Sigmoid colon (tissue), 6 donors: ENCODE measurements at regions not wholly inside any gene's neighbourhood (a gene's known extent, or its start where the extent isn't known, plus 50 kb on each side); places are given as distances from the start of the nearest gene placed in this dataset.
"Not testable (repeated sequence)": the region's sequence is repeated elsewhere in the genome, so short reads cannot be mapped to it uniquely, and the experiment has no call there.

ENCODE experiments used
- DNase-seq: peaks from one replicate; pipeline ENCODE4 v3.0.0-alpha.2; 2019
- H3K27ac ChIP-seq, 4 donors: fragments of 200-600 bp; sonication (generic); one replicate each; pipeline ENCODE4 v1.5.1; 2016 to 2019; ENCODE audit warnings: mild to moderate bottlenecking in 1 of 4
- H3K27me3 ChIP-seq, 3 donors: fragments of 200-600 bp; sonication (generic); one replicate each; pipeline ENCODE4 v1.5.1; 2019; ENCODE audit warnings: mild to moderate bottlenecking in 1 of 3
- H3K36me3 ChIP-seq, 4 donors: fragments of 200-600 bp; sonication (generic); one replicate each; pipeline ENCODE4 v1.5.1; 2016 to 2019
- H3K4me1 ChIP-seq, 4 donors: fragments of 200-600 bp; sonication (generic); one replicate each; pipeline ENCODE4 v1.5.1; 2017 to 2019
- H3K4me3 ChIP-seq, 4 donors: fragments of 200-600 bp; sonication (generic); one replicate each; pipeline ENCODE4 v1.5.1; 2017 to 2019; ENCODE audit warnings: mild to moderate bottlenecking in 2 of 4, moderate library complexity in 1 of 4
- H3K9me3 ChIP-seq, 4 donors: fragments of 200-600 bp in 3 of 4; sonication (generic) in 3 of 4; one replicate each; pipeline versions ENCODE4 v1.5.1 to v1.6.1; 2013 to 2019
- EP300 ChIP-seq, 4 donors: sonication (generic); formaldehyde crosslinking; IDR thresholded peaks; one replicate each; pipeline ENCODE4 v1.6.1; 2017; ENCODE audit warnings: antibody characterized with exemption in 4 of 4
- POLR2A ChIP-seq, 2 donors: fragments of 450-650 bp; IDR thresholded peaks; one replicate each; pipeline ENCODE4 v1.6.1; 2016; ENCODE audit warnings: antibody characterized with exemption in 2 of 2, mild to moderate bottlenecking in 2 of 2, moderate library complexity in 2 of 2
- POLR2AphosphoS5 ChIP-seq, 4 donors: sonication (generic); formaldehyde crosslinking; IDR thresholded peaks; one replicate each; pipeline ENCODE4 v1.6.1; 2017; ENCODE audit warnings: antibody characterized with exemption in 4 of 4
- WGBS, 2 donors: extraction: QIAGEN DNeasy Blood & Tissue Kit; methylation state at CpG; one replicate each; pipeline ENCODE4 v1.1.7; 2013; 5-methylcytosine and 5-hydroxymethylcytosine counted together
- intact Hi-C: fragments of 100-400 bp; cut with DNase I; formaldehyde crosslinking; loops from one replicate; pipeline ENCODE4 v1.15.1; 2023
- TF ChIP-seq, protein P1 (sequence below), 4 experiments: fragments of 450-650 bp in 3 of 4; fragments of 200-600 bp in 1 of 4; IDR thresholded peaks; one replicate each; pipeline ENCODE4 v1.5.1; 2016 to 2019; ENCODE audit warnings: antibody characterized with exemption in 4 of 4, mild to moderate bottlenecking in 3 of 4, moderate library complexity in 2 of 4
- donor health status: healthy with polysubstance abuse.
- donor health status: healthy.

DNA sequence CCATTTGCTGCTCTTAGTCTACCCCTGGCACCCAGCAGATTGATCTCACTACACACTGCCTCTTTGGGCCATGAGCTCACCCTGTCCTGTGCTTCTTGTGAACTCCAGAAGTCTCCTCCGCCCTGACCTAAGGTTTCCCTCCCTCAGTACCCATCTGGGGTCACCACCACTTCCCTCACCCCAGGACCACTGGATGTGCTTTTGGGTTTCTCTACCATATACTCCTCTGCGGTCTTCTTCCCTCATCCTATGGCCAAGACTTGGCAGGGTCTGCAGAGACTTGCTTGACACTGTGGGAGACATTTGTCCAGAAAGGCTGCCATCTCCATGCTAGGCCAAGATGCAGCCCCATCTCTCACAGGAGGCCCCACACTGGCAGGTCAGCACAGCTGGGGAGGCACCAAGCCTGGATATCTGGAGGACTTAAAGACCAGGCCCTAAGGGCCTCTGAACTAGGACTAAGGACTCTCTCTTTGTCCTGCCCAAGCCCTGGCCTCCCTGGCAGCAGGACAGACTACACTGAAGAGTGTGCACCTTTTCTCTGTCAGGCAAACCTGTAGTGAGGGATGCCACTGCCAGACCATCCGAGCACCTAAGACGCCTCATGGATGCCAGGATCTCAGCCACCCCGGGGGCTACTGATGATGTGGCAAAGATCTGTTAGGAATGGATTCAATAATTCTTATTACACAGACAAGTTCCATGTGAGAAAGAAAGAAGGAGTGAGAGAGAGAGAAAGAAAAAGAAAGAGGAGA is 134.6 kb downstream of the ZNF467 start:
- 87 to 90% methylated on average over 5 of the region's 5 CpGs for WGBS, 2 donors
- Histone ChIP-seq H3K4me3 (no peak overlapping the region), H3K4me1 (no peaks in the 10 kb centered on the region), H3K27ac (no peak overlapping the region), H3K27me3 (no peaks in the 10 kb centered on the region), H3K9me3 (no peaks in the 10 kb centered on the region), H3K36me3 (no peaks in the 10 kb centered on the region)
- no peak for TF ChIP-seq POLR2A (IDR thresholded peaks at IDR 0.05)
- DNase-seq, result no peak
- intact Hi-C loops, result no loop called here

DNA sequence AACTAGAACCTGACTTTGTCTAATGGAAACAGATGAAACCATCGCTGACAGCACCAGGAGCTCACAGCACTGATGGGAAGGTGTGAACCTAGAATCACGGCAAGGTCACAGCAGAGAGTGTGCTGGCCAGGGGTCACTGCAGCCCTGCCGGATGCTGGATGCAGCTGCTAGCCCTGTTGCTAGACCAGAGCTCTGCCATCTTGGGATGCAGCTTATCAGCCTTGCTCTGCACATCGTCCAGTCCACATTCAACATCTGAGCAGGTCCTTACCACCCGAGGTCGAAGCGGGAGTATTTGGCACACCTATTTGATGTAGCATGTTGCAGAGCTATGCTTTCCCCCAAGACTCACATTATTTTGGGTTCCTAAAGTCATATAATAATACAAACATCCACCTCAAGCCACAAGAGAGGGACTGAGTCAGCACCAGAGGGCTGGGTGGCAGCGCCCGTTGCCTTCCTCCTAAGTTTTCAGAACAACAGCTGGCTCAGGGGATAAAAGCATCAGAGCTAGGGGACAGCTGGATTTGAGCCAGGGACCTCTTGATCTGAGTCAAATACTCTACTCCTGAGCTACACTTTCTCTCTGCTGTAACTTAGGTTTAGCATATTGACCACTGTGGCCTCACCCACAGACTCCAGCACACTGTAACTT is 135.3 kb downstream of the ZNF467 start:
- 91% methylated on average over 9 of the region's 9 CpGs for WGBS, 2 donors
- no peaks in the 10 kb centered on the region for H3K9me3 ChIP-seq
- H3K36me3 ChIP-seq, result no peaks in the 10 kb centered on the region
- H3K4me1 ChIP-seq, result no peaks in the 10 kb centered on the region
- intact Hi-C loops, result no loop called here
- DNase-seq, result no peak
- H3K27ac ChIP-seq, result no peak overlapping the region
- no peaks in the 10 kb centered on the region for H3K27me3 ChIP-seq
- TF ChIP-seq POLR2A (IDR thresholded peaks at IDR 0.05) (no peak), EP300 (IDR thresholded peaks at IDR 0.05) (no peak), POLR2AphosphoS5 (IDR thresholded peaks at IDR 0.05) (no peak)
- TF ChIP-seq, protein P1, sequence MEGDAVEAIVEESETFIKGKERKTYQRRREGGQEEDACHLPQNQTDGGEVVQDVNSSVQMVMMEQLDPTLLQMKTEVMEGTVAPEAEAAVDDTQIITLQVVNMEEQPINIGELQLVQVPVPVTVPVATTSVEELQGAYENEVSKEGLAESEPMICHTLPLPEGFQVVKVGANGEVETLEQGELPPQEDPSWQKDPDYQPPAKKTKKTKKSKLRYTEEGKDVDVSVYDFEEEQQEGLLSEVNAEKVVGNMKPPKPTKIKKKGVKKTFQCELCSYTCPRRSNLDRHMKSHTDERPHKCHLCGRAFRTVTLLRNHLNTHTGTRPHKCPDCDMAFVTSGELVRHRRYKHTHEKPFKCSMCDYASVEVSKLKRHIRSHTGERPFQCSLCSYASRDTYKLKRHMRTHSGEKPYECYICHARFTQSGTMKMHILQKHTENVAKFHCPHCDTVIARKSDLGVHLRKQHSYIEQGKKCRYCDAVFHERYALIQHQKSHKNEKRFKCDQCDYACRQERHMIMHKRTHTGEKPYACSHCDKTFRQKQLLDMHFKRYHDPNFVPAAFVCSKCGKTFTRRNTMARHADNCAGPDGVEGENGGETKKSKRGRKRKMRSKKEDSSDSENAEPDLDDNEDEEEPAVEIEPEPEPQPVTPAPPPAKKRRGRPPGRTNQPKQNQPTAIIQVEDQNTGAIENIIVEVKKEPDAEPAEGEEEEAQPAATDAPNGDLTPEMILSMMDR (IDR thresholded peaks at IDR 0.05), result no peak
- no peak overlapping the region for H3K4me3 ChIP-seq

DNA sequence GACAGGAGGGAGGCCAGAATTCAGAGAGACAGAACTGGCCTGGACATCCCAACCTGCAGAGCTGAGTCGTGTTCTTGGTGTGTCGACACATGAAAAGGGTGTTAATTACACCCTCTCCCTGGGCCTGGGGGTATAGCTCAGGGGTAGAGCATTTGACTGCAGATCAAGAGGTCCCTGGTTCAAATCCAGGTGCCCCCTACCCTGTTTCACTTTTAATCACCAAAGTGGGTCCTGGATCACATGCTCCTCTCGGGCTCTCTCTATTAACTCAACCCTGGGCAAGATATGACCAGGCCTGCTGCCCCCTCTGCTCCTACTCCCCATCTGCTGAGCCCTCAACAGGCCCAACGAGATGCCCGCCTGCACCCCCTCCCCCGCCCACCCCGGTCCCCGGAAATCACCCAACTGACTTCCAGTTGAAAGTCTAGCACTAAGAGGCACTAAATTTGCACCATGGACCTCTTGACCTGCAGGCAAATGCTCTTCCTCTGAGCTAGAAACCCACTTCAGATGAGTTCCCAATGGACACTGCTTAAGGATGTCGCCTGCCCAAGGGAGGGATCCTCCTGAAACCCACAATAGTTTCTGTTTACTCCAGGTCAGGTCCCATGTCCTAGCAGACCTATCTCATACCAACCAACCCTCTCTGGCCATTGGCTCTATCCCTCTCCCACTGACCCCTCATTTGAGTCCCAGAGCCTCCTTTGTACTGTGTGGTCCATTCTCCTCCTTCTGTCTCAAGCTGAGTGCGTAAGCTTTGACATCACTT is 137.6 kb downstream of the ZNF467 start:
- WGBS, 2 donors, result 64 to 67% methylated on average over 10 of the region's 10 CpGs
- no peak for TF ChIP-seq POLR2AphosphoS5 (IDR thresholded peaks at IDR 0.05)
- TF ChIP-seq EP300 (IDR thresholded peaks at IDR 0.05), result no peak
- TF ChIP-seq POLR2A (IDR thresholded peaks at IDR 0.05), result no peak
- TF ChIP-seq, protein P1 (IDR thresholded peaks at IDR 0.05), result no peak
- H3K4me1 ChIP-seq, result no peaks in the 10 kb centered on the region
- H3K27me3 ChIP-seq, result no peaks in the 10 kb centered on the region
- intact Hi-C loops, result no loop called here
- H3K36me3 ChIP-seq, result no peaks in the 10 kb centered on the region
- no peak overlapping the region for H3K27ac ChIP-seq
- no peaks in the 10 kb centered on the region for H3K9me3 ChIP-seq
- no peak for DNase-seq
- no peak overlapping the region for H3K4me3 ChIP-seq

DNA sequence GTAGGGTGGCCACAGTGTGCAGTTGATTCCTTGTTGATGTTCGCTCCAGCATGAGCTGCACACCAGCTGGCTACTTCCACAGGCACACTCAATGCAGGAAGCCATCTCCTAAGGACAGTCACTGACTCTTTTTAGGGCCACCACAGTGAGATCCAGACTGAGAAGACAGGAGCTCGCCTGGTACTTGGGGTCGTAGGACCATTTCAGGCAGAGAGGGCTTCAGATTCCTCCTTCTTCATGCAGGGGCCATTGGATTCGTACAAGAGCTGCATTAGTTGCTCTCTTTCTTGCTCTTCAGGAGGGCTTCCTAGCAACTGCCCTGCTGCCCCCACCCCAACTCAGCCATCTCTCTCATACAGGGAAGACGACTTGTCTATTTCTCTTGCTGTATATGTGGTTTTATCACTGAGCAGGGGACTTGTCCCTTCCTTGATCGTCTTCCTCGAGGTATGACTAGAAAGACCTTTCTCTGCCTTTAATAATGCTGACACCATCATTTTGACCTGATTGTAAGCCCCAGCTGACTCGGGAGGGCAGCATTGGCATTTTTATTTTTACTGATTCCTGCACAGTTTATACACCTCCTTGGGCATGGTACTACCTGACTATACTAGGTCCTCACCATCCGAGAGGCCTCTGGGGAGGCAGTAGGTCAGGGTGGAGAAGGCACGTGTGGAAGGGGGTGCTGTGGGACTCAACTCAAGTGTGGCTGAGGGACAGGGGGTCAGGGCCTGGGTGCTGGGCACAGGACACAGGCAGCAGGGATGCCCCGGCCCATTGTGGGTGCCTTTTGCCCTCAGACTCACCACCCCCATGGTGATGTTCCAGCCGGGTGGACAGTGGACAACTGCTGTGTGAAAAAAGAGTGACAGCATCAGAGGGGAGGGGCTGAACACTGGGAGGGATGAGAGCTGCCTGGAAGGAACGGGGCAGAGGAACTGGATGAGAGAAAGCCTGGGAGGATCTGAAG is 136.7 kb upstream of the ZNF746 start:
- TF ChIP-seq POLR2AphosphoS5 (IDR thresholded peaks at IDR 0.05) (no peak), POLR2A (IDR thresholded peaks at IDR 0.05) (no peak), EP300 (IDR thresholded peaks at IDR 0.05) (no peak)
- TF ChIP-seq, protein P1 (IDR thresholded peaks at IDR 0.05), result no peak
- no peaks in the 10 kb centered on the region for H3K4me1 ChIP-seq
- H3K4me3 ChIP-seq, result no peak overlapping the region
- H3K9me3 ChIP-seq, result no peaks in the 10 kb centered on the region
- no peaks in the 10 kb centered on the region for H3K27me3 ChIP-seq
- 74 to 76% methylated on average over 13 of the region's 13 CpGs for WGBS, 2 donors
- intact Hi-C loops, result no loop called here
- no peak overlapping the region for H3K27ac ChIP-seq
- H3K36me3 ChIP-seq, result no peaks in the 10 kb centered on the region
- DNase-seq, result no peak

DNA sequence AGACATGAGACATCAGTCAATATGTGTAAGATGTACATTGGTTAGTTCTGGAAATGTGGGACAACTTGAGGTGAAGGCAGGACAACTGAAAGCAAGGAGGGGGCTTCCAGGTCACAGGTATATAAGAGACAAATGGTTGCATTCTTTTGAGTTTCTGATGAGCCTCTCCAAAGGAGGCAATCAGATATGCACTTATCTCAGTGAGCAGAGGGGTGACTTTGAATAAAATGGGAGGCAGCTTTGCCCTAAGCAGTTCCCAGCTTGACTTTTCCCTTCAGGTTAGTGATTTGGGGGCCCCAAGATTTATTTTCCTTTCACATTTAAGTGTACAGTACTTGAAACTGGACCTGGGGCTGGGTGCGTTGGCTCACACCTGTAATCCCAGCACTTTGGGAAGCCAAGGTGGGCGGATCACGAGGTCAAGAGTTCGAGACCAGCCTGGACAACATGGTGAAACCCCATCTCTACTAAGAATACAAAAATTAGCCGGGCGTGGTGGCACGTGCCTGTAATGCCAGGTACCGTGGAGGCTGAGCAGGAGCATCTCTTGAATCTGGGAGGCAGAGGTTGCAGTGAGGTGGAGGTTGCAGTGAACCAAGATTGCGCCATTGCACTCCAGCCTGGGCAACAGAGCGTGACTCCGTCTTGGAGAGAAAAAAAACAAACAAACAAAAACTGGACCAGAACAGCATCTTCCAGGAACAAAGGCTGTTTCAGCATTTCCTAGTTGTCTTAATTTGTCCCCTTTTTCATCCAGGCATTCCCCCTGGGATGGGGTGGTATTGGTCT is 130.9 kb upstream of the ZNF746 start:
- WGBS, 2 donors, result 75 to 85% methylated on average over 11 of the region's 11 CpGs
- DNase-seq, H3K9me3 ChIP-seq, H3K27ac ChIP-seq, H3K36me3 ChIP-seq, H3K27me3 ChIP-seq, H3K4me3 ChIP-seq: not testable (repeated sequence)
- H3K4me1 ChIP-seq, result peaks cover 0 to 12% (median 7%) of the 10 kb centered on the region in 4 donors
- intact Hi-C loops, result loop anchor here (5.0 to 10.0 kb wide), 3 partner anchors 114 to 364 kb away; partner anchors contain the start of genes ZNF746 and ZNF783
